DND-41 (cell line): ENCODE measurements at regions not wholly inside any gene's neighbourhood (a gene's known extent, or its start where the extent isn't known, plus 50 kb on each side); places are given as distances from the start of the nearest gene placed in this dataset.

Experiments
- ATAC-seq: fragments of 200-7000 bp; cut with Tn5 transposase; 3 replicates; pipeline ENCODE4 v1.9.1; 2021; ENCODE audit warnings: low read depth; ENCODE audit not compliant: insufficient read depth
- DNase-seq: peaks from one replicate; pipeline ENCODE4 v3.0.0-alpha.2; 2020
- H2AFZ ChIP-seq: 2 replicates; pipeline ENCODE4 v1.6.0; 2012; ENCODE audit warnings: low read depth, low read length
- H3K27ac ChIP-seq: 2 replicates; pipeline ENCODE4 v1.5.1; 2012; ENCODE audit warnings: low read length, inconsistent platforms
- H3K27me3 ChIP-seq: fragments of 200-600 bp; sonication (generic); 2 replicates; pipeline ENCODE4 v1.6.0; 2012; ENCODE audit warnings: low read length, mild to moderate bottlenecking, inconsistent platforms; ENCODE audit not compliant: insufficient read depth, poor library complexity
- H3K36me3 ChIP-seq: 2 replicates; pipeline ENCODE4 v1.5.1; 2012; ENCODE audit warnings: low read length, inconsistent platforms; ENCODE audit not compliant: insufficient read depth
- H3K4me1 ChIP-seq: 2 replicates; pipeline ENCODE4 v1.5.1; 2012; ENCODE audit warnings: mild to moderate bottlenecking, low read length; ENCODE audit not compliant: insufficient read depth
- H3K4me2 ChIP-seq: 2 replicates; pipeline ENCODE4 v1.6.0; 2012; ENCODE audit warnings: mild to moderate bottlenecking, moderate library complexity, low read length, inconsistent platforms; ENCODE audit not compliant: insufficient read depth
- H3K4me3 ChIP-seq, 2 experiments: fragments of 200-600 bp in 1 of 2; shearing (Covaris generic) in 1 of 2; 2 replicates each; pipeline ENCODE4 v1.5.1; 2012 to 2016; ENCODE audit warnings: inconsistent platforms in 2 of 2, low read length in 2 of 2, mild to moderate bottlenecking in 2 of 2, low read depth in 1 of 2, moderate library complexity in 1 of 2
- H3K79me2 ChIP-seq: 2 replicates; pipeline ENCODE4 v1.6.0; 2012; ENCODE audit warnings: low read length, inconsistent platforms; ENCODE audit not compliant: insufficient read depth
- H3K9ac ChIP-seq: 2 replicates; pipeline ENCODE4 v1.6.0; 2012; ENCODE audit warnings: low read depth, mild to moderate bottlenecking, inconsistent platforms, low read length, moderate library complexity
- H3K9me3 ChIP-seq: 2 replicates; pipeline ENCODE4 v1.5.1; 2012; ENCODE audit warnings: low read length, moderate library complexity, mild to moderate bottlenecking, inconsistent platforms; ENCODE audit not compliant: insufficient read depth, severe bottlenecking
- H4K20me1 ChIP-seq: 2 replicates; pipeline ENCODE4 v1.6.0; 2012; ENCODE audit warnings: low read length; ENCODE audit not compliant: insufficient read depth
- EZH2 ChIP-seq: IDR thresholded peaks from 3 replicates; pipeline ENCODE4 v1.6.1; 2012; ENCODE audit warnings: borderline replicate concordance, low read depth, mild to moderate bottlenecking, moderate library complexity, low read length, inconsistent platforms; ENCODE audit not compliant: severe bottlenecking
- TF ChIP-seq, protein P1 (sequence below): IDR thresholded peaks from 2 replicates; pipeline ENCODE4 v1.5.1; 2012; ENCODE audit warnings: borderline replicate concordance, low read length, moderate library complexity, mild to moderate bottlenecking; ENCODE audit not compliant: poor library complexity, severe bottlenecking; ENCODE audit errors: extremely low read depth

DNA sequence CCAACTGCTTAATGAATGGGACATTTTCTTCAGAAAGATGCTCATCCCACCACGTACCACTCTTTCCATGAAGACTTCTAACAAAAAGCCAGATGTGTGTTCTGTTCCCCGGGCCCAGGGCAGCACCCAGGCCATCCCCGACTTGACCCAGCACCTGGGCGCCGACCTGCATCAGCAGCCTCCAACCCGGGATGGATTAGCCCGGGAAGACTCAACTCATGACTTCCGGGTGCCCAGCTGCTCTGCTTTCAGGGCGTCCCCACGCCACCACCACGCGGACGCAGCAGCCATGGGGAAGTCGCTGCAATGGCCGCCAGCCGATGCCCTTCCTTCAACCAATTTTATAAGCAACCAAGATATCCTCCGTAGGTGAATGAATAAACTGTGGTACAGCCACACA lies 123.8 kb upstream of the TUBA3C start:
- Histone ChIP-seq H3K4me1 (no peaks in the 10 kb centered on the region), H4K20me1 (no peaks in the 10 kb centered on the region), H3K9me3 (no peaks in the 10 kb centered on the region), H3K27ac (no peak overlapping the region), H3K9ac (no peak overlapping the region), H3K36me3 (no peaks in the 10 kb centered on the region), H3K27me3 (no peaks in the 10 kb centered on the region), H2AFZ (no peak overlapping the region), H3K4me2 (no peak overlapping the region), H3K4me3 (no peak overlapping the region), H3K79me2 (no peaks in the 10 kb centered on the region)
- no peak for ATAC-seq
- TF ChIP-seq, protein P1, sequence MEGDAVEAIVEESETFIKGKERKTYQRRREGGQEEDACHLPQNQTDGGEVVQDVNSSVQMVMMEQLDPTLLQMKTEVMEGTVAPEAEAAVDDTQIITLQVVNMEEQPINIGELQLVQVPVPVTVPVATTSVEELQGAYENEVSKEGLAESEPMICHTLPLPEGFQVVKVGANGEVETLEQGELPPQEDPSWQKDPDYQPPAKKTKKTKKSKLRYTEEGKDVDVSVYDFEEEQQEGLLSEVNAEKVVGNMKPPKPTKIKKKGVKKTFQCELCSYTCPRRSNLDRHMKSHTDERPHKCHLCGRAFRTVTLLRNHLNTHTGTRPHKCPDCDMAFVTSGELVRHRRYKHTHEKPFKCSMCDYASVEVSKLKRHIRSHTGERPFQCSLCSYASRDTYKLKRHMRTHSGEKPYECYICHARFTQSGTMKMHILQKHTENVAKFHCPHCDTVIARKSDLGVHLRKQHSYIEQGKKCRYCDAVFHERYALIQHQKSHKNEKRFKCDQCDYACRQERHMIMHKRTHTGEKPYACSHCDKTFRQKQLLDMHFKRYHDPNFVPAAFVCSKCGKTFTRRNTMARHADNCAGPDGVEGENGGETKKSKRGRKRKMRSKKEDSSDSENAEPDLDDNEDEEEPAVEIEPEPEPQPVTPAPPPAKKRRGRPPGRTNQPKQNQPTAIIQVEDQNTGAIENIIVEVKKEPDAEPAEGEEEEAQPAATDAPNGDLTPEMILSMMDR = no peak
- no peak for TF ChIP-seq EZH2
- no peak for DNase-seq

DNA sequence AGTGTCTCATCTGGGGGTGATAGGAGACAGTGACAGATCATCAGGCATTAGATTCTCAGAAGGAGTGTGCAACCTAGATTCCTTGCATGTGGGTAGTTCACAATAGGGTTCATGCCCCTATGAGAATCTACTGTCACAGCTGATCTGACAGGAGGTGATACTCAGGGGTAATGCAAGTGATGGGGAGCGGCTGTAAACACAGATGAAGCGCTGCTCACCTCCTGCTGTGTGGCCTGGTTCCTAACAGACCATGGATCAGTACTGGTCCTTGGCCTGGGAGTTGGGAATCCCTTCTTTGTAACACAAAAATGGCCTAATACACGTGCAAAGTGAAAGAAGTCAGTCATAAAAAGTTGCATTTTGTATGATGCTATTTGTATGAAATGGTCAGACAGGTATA lies 107.6 kb upstream of the TUBA3C start:
- Histone ChIP-seq H3K4me1 (no peaks in the 10 kb centered on the region), H3K9ac (no peak overlapping the region), H3K4me2 (no peak overlapping the region), H3K9me3 (no peaks in the 10 kb centered on the region), H3K27ac (no peak overlapping the region), H2AFZ (no peak overlapping the region), H4K20me1 (no peaks in the 10 kb centered on the region), H3K36me3 (no peaks in the 10 kb centered on the region), H3K79me2 (no peaks in the 10 kb centered on the region), H3K27me3 (no peaks in the 10 kb centered on the region), H3K4me3 (no peak overlapping the region)
- TF ChIP-seq, protein P1 = no peak
- no peak for TF ChIP-seq EZH2
- ATAC-seq (no peak), DNase-seq (no peak)

DNA sequence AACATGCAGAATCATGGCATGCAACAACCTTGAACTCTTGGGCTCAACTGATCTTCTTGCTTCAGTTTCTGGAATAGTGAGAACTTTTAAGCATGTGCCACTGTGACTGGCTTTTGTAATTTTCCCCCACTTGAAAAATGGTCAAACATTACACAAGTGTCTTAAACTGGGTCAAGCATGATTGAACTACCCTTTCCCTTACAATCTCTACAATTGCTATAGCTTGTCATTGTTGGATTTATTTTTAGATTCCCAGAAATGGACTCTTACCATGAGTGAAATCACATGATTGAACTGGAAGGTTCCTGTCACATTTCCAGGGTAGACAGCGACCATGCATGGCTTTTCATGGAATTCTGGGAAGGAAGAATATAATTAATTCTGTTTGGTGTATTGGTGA lies 102.2 kb upstream of the TUBA3C start:
- H2AFZ ChIP-seq = no peak overlapping the region
- H3K4me1 ChIP-seq = no peaks in the 10 kb centered on the region
- H3K4me3 ChIP-seq = no peak overlapping the region
- H3K27ac ChIP-seq = no peak overlapping the region
- H3K4me2 ChIP-seq = no peak overlapping the region
- H3K79me2 ChIP-seq = no peaks in the 10 kb centered on the region
- no peaks in the 10 kb centered on the region for H3K36me3 ChIP-seq
- no peak overlapping the region for H3K9ac ChIP-seq
- ATAC-seq (no peak), DNase-seq (no peak)
- no peaks in the 10 kb centered on the region for H3K9me3 ChIP-seq
- no peaks in the 10 kb centered on the region for H4K20me1 ChIP-seq
- TF ChIP-seq EZH2 = no peak
- TF ChIP-seq, protein P1 = no peak
- no peaks in the 10 kb centered on the region for H3K27me3 ChIP-seq

DNA sequence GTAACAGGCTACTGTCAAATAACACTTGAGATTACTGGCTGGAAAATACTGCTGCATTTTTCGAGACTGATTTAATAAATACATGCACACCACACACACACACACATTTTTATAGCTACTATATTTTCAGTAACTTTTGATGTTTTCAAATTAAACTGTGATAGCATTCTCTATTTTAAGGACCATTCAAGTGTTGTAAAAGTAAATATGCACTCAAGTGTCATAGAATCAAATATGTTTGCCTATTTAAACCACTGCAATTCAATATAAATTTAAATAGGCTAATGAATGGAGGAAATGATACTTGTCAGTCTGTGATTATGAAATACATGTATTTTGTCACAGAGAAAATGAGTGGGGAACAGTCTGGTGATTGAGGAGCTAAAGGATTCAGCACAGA lies 86.7 kb upstream of the TUBA3C start:
- no peaks in the 10 kb centered on the region for H3K79me2 ChIP-seq
- H3K27ac ChIP-seq = no peak overlapping the region
- H2AFZ ChIP-seq = no peak overlapping the region
- no peak overlapping the region for H3K4me2 ChIP-seq
- no peaks in the 10 kb centered on the region for H4K20me1 ChIP-seq
- H3K4me3 ChIP-seq = no peak overlapping the region
- H3K9me3 ChIP-seq = no peaks in the 10 kb centered on the region
- ATAC-seq (no peak), DNase-seq (no peak)
- no peaks in the 10 kb centered on the region for H3K4me1 ChIP-seq
- no peaks in the 10 kb centered on the region for H3K27me3 ChIP-seq
- H3K9ac ChIP-seq = no peak overlapping the region
- H3K36me3 ChIP-seq = no peaks in the 10 kb centered on the region
- no peak for TF ChIP-seq EZH2
- TF ChIP-seq, protein P1 = no peak
